Lower leg skin (tissue), 4 donors: ENCODE measurements at regions not wholly inside any gene's neighbourhood (a gene's known extent, or its start where the extent isn't known, plus 50 kb on each side); places are given as distances from the start of the nearest gene placed in this dataset.

Experiments
- DNase-seq, 2 donors: peaks; one replicate each; pipeline ENCODE4 v3.0.0-alpha.2; 2019; ENCODE audit warnings: low spot score in 2 of 2
- H3K4me3 ChIP-seq: fragments of 200-600 bp; sonication (generic); 2 replicates; pipeline ENCODE4 v1.5.1; 2017; ENCODE audit warnings: mild to moderate bottlenecking, low read depth; ENCODE audit not compliant: poor library complexity, severe bottlenecking
- POLR2A ChIP-seq, 2 donors: fragments of 450-650 bp; IDR thresholded peaks; one replicate each; pipeline ENCODE4 v1.6.1; 2016 to 2017; ENCODE audit warnings: antibody characterized with exemption in 2 of 2, mild to moderate bottlenecking in 1 of 2, moderate library complexity in 1 of 2
- WGBS, 2 donors: methylation state at CpG; one replicate each; pipeline ENCODE4 v1.1.5; 2018; 5-methylcytosine and 5-hydroxymethylcytosine counted together
- intact Hi-C: fragments of 100-400 bp; cut with DNase I; formaldehyde crosslinking; loops from one replicate; pipeline ENCODE4 v1.15.0; 2023; ENCODE audit warnings: low total_unique reads
- TF ChIP-seq, protein P1 (sequence below), 3 donors: fragments of 450-650 bp; IDR thresholded peaks; one replicate each; pipeline ENCODE4 v1.5.1; 2016; ENCODE audit warnings: antibody characterized with exemption in 3 of 3, mild to moderate bottlenecking in 3 of 3, moderate library complexity in 2 of 3

DNA sequence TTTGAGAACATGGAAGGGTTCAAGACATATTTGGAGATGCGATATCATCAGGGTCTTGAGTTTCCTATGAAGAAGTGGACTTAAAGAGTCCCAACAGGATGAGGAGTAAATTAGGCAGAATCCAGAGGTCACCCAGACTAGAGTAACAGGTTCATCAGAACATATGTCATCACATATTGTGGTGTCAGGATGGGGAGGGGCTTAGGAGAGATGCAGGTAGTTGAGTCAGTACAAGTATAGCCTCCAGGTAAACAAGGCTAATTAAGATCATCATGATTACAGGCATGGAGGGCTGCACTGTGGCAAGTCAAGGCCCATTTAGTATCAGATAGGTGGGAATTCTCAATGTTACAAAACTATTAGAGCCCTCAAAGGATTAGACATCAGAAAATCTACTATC is 90.1 kb upstream of the PAK5 start:
- no peak overlapping the region for H3K4me3 ChIP-seq
- no peak for DNase-seq
- 93 to 100% methylated on average over 1 of the region's 1 CpG for WGBS, 2 donors
- TF ChIP-seq, protein P1, sequence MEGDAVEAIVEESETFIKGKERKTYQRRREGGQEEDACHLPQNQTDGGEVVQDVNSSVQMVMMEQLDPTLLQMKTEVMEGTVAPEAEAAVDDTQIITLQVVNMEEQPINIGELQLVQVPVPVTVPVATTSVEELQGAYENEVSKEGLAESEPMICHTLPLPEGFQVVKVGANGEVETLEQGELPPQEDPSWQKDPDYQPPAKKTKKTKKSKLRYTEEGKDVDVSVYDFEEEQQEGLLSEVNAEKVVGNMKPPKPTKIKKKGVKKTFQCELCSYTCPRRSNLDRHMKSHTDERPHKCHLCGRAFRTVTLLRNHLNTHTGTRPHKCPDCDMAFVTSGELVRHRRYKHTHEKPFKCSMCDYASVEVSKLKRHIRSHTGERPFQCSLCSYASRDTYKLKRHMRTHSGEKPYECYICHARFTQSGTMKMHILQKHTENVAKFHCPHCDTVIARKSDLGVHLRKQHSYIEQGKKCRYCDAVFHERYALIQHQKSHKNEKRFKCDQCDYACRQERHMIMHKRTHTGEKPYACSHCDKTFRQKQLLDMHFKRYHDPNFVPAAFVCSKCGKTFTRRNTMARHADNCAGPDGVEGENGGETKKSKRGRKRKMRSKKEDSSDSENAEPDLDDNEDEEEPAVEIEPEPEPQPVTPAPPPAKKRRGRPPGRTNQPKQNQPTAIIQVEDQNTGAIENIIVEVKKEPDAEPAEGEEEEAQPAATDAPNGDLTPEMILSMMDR (IDR thresholded peaks at IDR 0.05): no peak
- no peak for TF ChIP-seq POLR2A (IDR thresholded peaks at IDR 0.05)
- intact Hi-C loops: no loop called here

DNA sequence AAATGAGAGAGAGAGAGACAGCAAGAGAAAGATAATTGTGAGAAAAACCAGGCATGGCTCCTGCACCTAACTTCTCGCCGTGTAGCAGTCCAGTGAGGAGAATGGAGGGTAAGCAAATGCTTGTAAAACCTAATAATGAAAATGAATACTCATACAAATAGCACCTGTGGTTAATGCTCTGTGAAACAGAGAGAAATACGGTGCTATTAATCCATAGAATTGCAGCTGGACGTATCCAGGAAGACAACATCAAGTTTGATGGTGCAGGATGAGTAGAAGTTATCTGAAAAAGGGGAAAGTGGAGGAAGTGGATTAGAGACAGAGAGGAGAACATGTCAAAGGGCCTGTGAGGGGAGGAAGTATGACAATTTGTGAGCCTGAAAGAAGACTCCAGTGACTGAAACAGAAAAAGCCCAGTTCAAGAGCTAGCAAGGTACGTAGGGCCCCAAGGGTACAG is 89.4 kb upstream of the PAK5 start:
- 57 to 80% methylated on average over 5 of the region's 5 CpGs for WGBS, 2 donors
- H3K4me3 ChIP-seq: no peak overlapping the region
- DNase-seq: no peak
- TF ChIP-seq, protein P1 (IDR thresholded peaks at IDR 0.05): no peak
- TF ChIP-seq POLR2A (IDR thresholded peaks at IDR 0.05): no peak
- intact Hi-C loops: no loop called here

DNA sequence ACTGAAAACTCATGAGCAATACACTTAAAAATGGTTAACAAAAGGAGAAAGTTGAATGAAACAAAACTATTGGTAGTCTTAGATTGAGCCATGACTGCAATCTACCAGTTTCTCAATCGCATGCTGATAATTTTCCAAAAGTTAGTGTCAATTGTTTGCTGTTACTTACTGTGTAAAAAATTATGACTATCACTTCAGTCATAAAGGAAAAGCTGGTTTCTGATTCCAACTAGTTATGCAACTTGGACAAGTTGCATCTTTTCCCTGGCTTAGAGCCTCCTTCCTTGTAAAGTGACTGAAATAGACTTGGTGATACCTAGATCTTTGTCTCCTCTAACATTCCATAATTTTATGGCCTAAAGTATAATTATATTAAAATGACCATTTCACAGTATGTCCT is 88.3 kb upstream of the PAK5 start:
- intact Hi-C loops: no loop called here

DNA sequence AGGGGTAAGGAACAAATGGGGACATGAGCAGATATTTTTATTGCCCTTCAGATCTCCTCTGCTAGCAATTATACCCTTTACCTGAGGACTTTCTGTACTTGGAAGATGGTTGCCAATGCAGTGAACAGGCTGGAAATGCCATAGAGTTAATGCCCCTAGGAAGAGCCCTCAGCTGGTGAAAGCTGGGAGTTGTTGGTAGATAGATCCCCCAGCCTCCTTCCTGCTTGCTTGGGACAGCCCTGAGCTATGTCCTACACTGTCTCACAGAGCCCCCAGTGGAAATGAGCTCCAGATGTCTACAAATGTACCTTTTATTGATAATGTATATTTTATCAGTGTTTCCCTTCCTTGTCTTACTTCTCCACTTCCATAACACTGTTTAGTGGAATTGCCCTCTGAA is 87.6 kb upstream of the PAK5 start:
- intact Hi-C loops: no loop called here

More for the DNA sequence above, 88.3 kb upstream of the PAK5 start:
- no peak overlapping the region for H3K4me3 ChIP-seq
- TF ChIP-seq, protein P1 (IDR thresholded peaks at IDR 0.05): no peak
- no peak for TF ChIP-seq POLR2A (IDR thresholded peaks at IDR 0.05)
- DNase-seq: no peak
- WGBS, 2 donors: 18 to 20% methylated on average over 1 of the region's 1 CpG

GRCh38 chr20:9926007-9926406 is 87.1 kb upstream of the PAK5 start:
- 84 to 87% methylated on average over 1 of the region's 1 CpG for WGBS, 2 donors
- no peak for TF ChIP-seq POLR2A (IDR thresholded peaks at IDR 0.05)
- TF ChIP-seq, protein P1 (IDR thresholded peaks at IDR 0.05): no peak
- intact Hi-C loops: no loop called here
- DNase-seq: no peak
- no peak overlapping the region for H3K4me3 ChIP-seq

More for the DNA sequence above, 87.6 kb upstream of the PAK5 start:
- no peak for TF ChIP-seq POLR2A (IDR thresholded peaks at IDR 0.05)
- TF ChIP-seq, protein P1 (IDR thresholded peaks at IDR 0.05): no peak
- H3K4me3 ChIP-seq: no peak overlapping the region
- DNase-seq: no peak

DNA sequence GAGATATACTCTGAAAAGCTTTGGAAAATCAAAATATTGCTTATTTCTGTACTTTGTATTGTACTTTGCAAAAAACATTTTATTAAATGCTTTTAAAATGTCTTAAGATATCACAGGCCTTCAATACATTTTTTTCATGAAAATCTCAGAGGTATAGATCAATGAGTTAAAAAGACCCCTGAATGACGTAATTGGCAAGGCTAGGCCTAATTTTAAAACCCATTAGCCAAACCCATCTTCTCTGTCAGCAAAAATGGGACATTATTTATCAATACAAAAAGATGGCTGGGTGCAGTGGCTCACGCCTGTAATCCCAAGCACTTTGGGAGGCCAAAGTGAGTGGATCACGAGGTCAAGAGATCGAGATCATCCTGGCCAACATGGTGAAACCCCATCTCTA is 84.8 kb upstream of the PAK5 start:
- DNase-seq: no peak
- TF ChIP-seq, protein P1 (IDR thresholded peaks at IDR 0.05): no peak
- TF ChIP-seq POLR2A (IDR thresholded peaks at IDR 0.05): no peak
- H3K4me3 ChIP-seq: no peak overlapping the region
- 89 to 92% methylated on average over 4 of the region's 4 CpGs for WGBS, 2 donors
- intact Hi-C loops: no loop called here
